ENCODE measurements at regions not wholly inside any gene's neighbourhood (a gene's known extent, or its start where the extent isn't known, plus 50 kb on each side); places are given as distances from the start of the nearest gene placed in this dataset.

DNA sequence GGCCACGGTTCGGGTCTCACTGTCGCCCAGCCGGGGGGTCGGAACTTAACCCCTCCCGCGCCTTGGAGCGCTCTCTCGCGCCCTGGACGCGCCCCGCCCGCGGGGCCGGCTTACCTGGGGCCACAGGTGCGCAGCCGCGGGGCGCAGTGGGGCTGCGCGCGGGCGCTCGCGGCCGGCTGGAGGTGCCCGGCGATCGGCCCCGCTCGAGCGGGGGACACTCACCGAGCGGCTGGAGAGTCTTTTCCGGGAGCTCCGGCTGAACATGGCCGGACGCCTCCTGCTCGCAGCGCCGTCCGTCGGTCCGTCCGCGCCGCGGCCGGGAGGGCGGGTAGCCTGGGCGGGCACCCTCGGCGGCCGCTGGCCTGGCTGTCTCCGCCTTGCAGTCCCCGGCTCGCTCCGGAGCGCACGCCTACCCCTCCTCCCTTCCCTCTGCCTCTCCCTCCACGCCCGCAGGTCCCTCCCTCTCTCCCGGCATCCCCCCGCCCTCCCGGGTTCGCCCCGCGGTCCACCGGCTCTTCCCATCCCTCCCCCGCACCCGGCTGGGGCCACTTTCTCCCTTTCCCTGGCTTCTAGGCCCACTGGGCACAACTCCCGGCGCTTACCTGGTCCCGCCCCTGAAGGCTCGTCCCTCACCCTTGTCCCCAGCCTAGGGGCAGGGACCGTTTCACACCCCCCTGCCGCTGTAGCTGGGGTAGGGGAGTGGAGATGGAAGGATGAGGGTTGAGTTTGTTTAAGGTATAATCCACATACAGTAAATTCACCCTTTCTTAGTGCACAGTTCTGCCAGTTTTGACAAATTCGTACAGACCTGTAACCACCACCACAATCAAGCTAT, 220.1 kb upstream of the PRICKLE2 start:
- POLR2A ChIA-PET, result no interaction called here
- H3K36me3 ChIP-seq (ENCODE audit: insufficient read depth, low read length), result no peaks in the 10 kb centered on the region

DNA sequence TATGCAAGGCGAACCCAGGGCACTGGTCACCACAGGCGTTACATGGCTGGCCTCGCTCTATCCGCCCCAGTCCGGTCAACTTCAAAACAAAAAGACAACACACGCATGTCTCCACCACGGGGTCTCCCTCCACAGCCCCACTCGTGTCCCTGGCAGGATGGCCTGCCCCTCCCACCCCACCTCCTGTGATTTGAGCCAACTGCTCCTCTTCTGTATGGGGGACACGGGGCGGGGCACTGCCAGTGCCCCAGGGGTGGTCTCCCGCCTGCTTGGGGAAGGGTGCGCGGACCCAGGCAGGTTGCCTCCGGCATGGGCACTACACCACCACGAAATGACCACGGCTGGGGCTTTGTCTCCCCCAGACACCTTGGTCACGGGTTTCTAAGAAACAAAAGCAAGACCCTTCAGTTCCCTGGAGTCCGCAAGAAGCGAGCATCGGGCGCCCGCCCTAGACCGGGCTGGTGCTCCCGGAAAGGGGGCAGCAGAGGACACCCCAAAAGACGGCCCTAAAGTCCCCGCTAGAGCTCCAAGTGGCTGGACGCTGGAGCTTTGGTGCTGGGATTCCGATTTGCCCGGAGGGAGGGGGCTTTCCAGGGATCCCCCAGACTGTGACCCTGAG, 219.3 kb upstream of the PRICKLE2 start:
- Histone ChIP-seq H3K9me2 (ENCODE audit: insufficient read depth, low read length) (no peaks in the 10 kb centered on the region), H3K27ac (ENCODE audit: low read depth, low read length, poor library complexity, severe bottlenecking) (no peak overlapping the region), H3K4me1 (ENCODE audit: insufficient read depth, low read length, poor library complexity, severe bottlenecking) (no peaks in the 10 kb centered on the region), H3K9me3 (ENCODE audit: low read length) (no peaks in the 10 kb centered on the region), H3K4me2 (ENCODE audit: low read length) (no peak overlapping the region), H3K36me3 (ENCODE audit: insufficient read depth, low read length) (no peaks in the 10 kb centered on the region), H2AFZ (ENCODE audit: low read length) (no peak overlapping the region), H4K20me1 (ENCODE audit: insufficient read depth, low read length) (no peaks in the 10 kb centered on the region), H3K79me2 (ENCODE audit: insufficient read depth, low read depth, low read length) (no peaks in the 10 kb centered on the region), H3K4me3 (ENCODE audit: low read depth, low read length, poor library complexity, severe bottlenecking) (no peak overlapping the region)
- ChIA-PET CTCF (ENCODE audit: unreplicated experiment) (no interaction called here), POLR2A (no interaction called here)
- TF ChIP-seq EZH2phosphoT487 (IDR thresholded peaks at IDR 0.05; ENCODE audit: borderline replicate concordance, low read depth, low read length), result no peak
- TF ChIP-seq, protein P1, sequence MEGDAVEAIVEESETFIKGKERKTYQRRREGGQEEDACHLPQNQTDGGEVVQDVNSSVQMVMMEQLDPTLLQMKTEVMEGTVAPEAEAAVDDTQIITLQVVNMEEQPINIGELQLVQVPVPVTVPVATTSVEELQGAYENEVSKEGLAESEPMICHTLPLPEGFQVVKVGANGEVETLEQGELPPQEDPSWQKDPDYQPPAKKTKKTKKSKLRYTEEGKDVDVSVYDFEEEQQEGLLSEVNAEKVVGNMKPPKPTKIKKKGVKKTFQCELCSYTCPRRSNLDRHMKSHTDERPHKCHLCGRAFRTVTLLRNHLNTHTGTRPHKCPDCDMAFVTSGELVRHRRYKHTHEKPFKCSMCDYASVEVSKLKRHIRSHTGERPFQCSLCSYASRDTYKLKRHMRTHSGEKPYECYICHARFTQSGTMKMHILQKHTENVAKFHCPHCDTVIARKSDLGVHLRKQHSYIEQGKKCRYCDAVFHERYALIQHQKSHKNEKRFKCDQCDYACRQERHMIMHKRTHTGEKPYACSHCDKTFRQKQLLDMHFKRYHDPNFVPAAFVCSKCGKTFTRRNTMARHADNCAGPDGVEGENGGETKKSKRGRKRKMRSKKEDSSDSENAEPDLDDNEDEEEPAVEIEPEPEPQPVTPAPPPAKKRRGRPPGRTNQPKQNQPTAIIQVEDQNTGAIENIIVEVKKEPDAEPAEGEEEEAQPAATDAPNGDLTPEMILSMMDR (conservative IDR thresholded peaks at IDR 0.05; ENCODE audit: low read length), result no peak
- intact Hi-C loops (cut with micrococcal nuclease; ENCODE audit: unreplicated experiment), result no loop called here
- BruUV-seq (replicated peaks), result no TSS peak
- no peak for DNase-seq (ENCODE audit: low spot score)

More for the DNA sequence above, 220.1 kb upstream of the PRICKLE2 start:
- CTCF ChIA-PET (ENCODE audit: unreplicated experiment), result interaction anchor here (0.6 kb wide), 1 partner anchor 670 kb away, joined by 3 read pairs; no protein-coding TSS in a partner anchor
- Histone ChIP-seq H3K4me1 (ENCODE audit: insufficient read depth, low read length, poor library complexity, severe bottlenecking) (no peaks in the 10 kb centered on the region), H3K4me2 (ENCODE audit: low read length) (no peak overlapping the region), H3K9me3 (ENCODE audit: low read length) (no peaks in the 10 kb centered on the region), H3K9me2 (ENCODE audit: insufficient read depth, low read length) (no peaks in the 10 kb centered on the region), H3K4me3 (ENCODE audit: low read depth, low read length, poor library complexity, severe bottlenecking) (no peak overlapping the region), H3K27ac (ENCODE audit: low read depth, low read length, poor library complexity, severe bottlenecking) (no peak overlapping the region), H4K20me1 (ENCODE audit: insufficient read depth, low read length) (no peaks in the 10 kb centered on the region), H3K79me2 (ENCODE audit: insufficient read depth, low read depth, low read length) (no peaks in the 10 kb centered on the region), H2AFZ (ENCODE audit: low read length) (no peak overlapping the region)
- intact Hi-C loops (cut with micrococcal nuclease; ENCODE audit: unreplicated experiment), result no loop called here
- TF ChIP-seq, protein P1 (conservative IDR thresholded peaks at IDR 0.05; ENCODE audit: low read length), result no peak
- no peak for TF ChIP-seq EZH2phosphoT487 (IDR thresholded peaks at IDR 0.05; ENCODE audit: borderline replicate concordance, low read depth, low read length)
- DNase-seq (ENCODE audit: low spot score), result no peak
- no TSS peak for BruUV-seq (replicated peaks)
